NB4 (cell line): ENCODE measurements at regions not wholly inside any gene's neighbourhood (a gene's known extent, or its start where the extent isn't known, plus 50 kb on each side); places are given as distances from the start of the nearest gene placed in this dataset.

Source experiments
- POLR2A ChIP-seq: IDR thresholded peaks from 2 replicates; pipeline ENCODE4 v1.6.1; 2011; ENCODE audit warnings: mild to moderate bottlenecking; ENCODE audit not compliant: insufficient read length; ENCODE audit errors: extremely low read depth
- TF ChIP-seq, protein P1 (sequence below): IDR thresholded peaks from one replicate; pipeline ENCODE4 v1.5.1; 2012; ENCODE audit warnings: low read depth, low read length

DNA sequence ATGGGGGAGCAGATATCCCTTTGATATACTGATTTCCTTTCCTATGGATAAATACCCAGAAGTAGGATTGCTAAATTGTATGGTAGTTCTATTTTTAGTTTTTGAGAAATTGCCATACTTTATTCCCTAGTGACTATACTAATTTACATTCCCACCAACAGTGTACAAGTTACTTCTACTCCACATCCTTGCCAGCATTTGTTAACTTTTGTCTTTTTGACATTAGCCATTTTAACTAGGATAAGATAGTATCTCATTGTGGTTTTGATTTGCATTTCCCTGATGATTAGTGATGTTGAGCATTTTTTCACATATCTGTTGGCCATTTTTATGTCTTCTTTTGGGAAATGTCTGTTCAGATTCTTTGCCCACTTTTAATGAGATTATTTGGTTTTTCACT lies 620.6 kb upstream of the CAMK1G start:
- no peak for TF ChIP-seq POLR2A
- TF ChIP-seq, protein P1, sequence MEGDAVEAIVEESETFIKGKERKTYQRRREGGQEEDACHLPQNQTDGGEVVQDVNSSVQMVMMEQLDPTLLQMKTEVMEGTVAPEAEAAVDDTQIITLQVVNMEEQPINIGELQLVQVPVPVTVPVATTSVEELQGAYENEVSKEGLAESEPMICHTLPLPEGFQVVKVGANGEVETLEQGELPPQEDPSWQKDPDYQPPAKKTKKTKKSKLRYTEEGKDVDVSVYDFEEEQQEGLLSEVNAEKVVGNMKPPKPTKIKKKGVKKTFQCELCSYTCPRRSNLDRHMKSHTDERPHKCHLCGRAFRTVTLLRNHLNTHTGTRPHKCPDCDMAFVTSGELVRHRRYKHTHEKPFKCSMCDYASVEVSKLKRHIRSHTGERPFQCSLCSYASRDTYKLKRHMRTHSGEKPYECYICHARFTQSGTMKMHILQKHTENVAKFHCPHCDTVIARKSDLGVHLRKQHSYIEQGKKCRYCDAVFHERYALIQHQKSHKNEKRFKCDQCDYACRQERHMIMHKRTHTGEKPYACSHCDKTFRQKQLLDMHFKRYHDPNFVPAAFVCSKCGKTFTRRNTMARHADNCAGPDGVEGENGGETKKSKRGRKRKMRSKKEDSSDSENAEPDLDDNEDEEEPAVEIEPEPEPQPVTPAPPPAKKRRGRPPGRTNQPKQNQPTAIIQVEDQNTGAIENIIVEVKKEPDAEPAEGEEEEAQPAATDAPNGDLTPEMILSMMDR = no peak
